Activated CD8-positive, alpha-beta T cell treated with anti-CD3 and anti-CD28 coated beads for 36 hours (primary cell): ENCODE measurements at regions not wholly inside any gene's neighbourhood (a gene's known extent, or its start where the extent isn't known, plus 50 kb on each side); places are given as distances from the start of the nearest gene placed in this dataset.
A peak's percentile ranks its signal among the peaks of the same experiment; 100 is the strongest.

ENCODE experiments used
- ATAC-seq: fragments of 200-7000 bp; cut with Tn5 transposase; one replicate; pipeline ENCODE4 v1.10.0; 2021; ENCODE audit warnings: mild to moderate bottlenecking, moderate library complexity
- CTCF ChIA-PET: fragments of 350-600 bp; sonication (Branson Sonifier 250); formaldehyde crosslinking; loops from one replicate; lab custom pipeline; 2021; ENCODE audit warnings: antibody characterized with exemption; lab: Charles Lee
- POLR2A ChIA-PET: fragments of 350-600 bp; sonication (Branson Sonifier 250); formaldehyde crosslinking; loops from one replicate; lab custom pipeline; 2021; ENCODE audit warnings: antibody characterized with exemption; lab: Charles Lee
- DNase-seq: peaks from one replicate; pipeline ENCODE4 v3.0.0-alpha.2; 2020
- H3K27ac Mint-ChIP-seq: one replicate; pipeline ENCODE4 v1.8.0; 2021; ENCODE audit warnings: mild to moderate bottlenecking, mixed read lengths
- H3K27me3 Mint-ChIP-seq: one replicate; pipeline ENCODE4 v1.8.0; 2021; ENCODE audit warnings: mixed read lengths
- H3K36me3 Mint-ChIP-seq: one replicate; pipeline ENCODE4 v1.8.0; 2021; ENCODE audit warnings: low read depth, mixed read lengths
- H3K4me1 Mint-ChIP-seq: one replicate; pipeline ENCODE4 v1.8.0; 2021; ENCODE audit warnings: low read depth, mixed read lengths
- H3K4me3 Mint-ChIP-seq: one replicate; pipeline ENCODE4 v1.8.0; 2021; ENCODE audit warnings: mild to moderate bottlenecking, moderate library complexity, mixed read lengths
- H3K9me3 Mint-ChIP-seq: one replicate; pipeline ENCODE4 v1.8.0; 2021; ENCODE audit warnings: mixed read lengths
- intact Hi-C: fragments of 100-400 bp; cut with micrococcal nuclease; formaldehyde crosslinking; loops from one replicate; pipeline ENCODE4 v1.10.0; 2022
- TF ChIP-seq, protein P1 (sequence below): fragments of 200-600 bp; IDR thresholded peaks from one replicate; pipeline ENCODE4 v1.8.0; 2022; ENCODE audit warnings: antibody characterized with exemption, mild to moderate bottlenecking

DNA sequence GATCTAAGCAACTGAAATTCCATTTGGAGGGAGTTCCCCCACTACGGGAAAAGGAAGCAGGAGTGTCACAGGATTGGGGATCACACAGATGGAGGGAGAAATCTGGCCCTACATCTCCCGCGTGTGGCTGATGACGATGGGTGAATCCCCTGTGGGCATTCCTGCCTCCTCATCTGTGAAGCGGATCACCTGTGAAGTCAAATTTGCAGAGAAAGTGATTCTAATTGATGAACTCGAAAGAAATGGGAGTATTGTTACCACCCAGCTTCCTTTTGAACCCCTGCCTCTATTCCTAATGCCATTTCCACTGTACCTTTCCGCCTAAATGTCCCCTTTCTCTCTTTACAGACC lies 92.0 kb downstream of the CMPK2 start:
- DNase-seq (no peak), ATAC-seq (no peak)
- Mint-ChIP-seq H3K4me3 (no peak overlapping the region), H3K27me3 (peaks cover 23% of the 10 kb centered on the region), H3K9me3 (no peaks in the 10 kb centered on the region), H3K36me3 (no peaks in the 10 kb centered on the region), H3K27ac (no peak overlapping the region), H3K4me1 (peaks cover 3% of the 10 kb centered on the region)
- POLR2A ChIA-PET, result no interaction called here
- CTCF ChIA-PET, result interaction anchor here (0.9 to 1.9 kb wide), 3 partner anchors 15 to 108 kb away, joined by 3 to 12 read pairs (median 3); no protein-coding TSS in a partner anchor
- TF ChIP-seq, protein P1, sequence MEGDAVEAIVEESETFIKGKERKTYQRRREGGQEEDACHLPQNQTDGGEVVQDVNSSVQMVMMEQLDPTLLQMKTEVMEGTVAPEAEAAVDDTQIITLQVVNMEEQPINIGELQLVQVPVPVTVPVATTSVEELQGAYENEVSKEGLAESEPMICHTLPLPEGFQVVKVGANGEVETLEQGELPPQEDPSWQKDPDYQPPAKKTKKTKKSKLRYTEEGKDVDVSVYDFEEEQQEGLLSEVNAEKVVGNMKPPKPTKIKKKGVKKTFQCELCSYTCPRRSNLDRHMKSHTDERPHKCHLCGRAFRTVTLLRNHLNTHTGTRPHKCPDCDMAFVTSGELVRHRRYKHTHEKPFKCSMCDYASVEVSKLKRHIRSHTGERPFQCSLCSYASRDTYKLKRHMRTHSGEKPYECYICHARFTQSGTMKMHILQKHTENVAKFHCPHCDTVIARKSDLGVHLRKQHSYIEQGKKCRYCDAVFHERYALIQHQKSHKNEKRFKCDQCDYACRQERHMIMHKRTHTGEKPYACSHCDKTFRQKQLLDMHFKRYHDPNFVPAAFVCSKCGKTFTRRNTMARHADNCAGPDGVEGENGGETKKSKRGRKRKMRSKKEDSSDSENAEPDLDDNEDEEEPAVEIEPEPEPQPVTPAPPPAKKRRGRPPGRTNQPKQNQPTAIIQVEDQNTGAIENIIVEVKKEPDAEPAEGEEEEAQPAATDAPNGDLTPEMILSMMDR, result no peak
- intact Hi-C loops, result no loop called here

DNA sequence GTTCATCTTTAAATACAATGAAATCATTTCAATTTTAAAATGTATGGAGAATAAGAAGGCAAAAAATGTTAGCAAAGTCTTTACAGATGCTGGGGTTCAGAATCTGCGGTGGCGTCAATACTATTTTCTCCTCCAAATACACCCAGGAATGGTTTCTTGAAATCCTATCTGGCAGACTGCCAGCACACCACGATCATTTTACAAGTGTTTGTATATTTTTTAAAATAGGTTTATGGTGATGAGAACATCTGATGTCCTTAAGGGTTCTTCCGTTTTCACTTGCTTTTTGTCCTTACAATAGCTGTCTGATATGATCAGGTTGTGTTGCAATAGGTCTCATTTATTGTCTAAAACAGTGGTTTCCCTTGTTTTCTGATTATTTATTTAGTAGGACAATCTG lies 89.6 kb downstream of the CMPK2 start:
- no peak overlapping the region for H3K27ac Mint-ChIP-seq
- DNase-seq (no peak), ATAC-seq (no peak)
- TF ChIP-seq, protein P1, result no peak
- H3K36me3 Mint-ChIP-seq, result no peaks in the 10 kb centered on the region
- peaks cover 23% of the 10 kb centered on the region for H3K27me3 Mint-ChIP-seq
- H3K4me3 Mint-ChIP-seq, result no peak overlapping the region
- POLR2A ChIA-PET, result no interaction called here
- CTCF ChIA-PET, result no interaction called here
- H3K9me3 Mint-ChIP-seq, result no peaks in the 10 kb centered on the region
- intact Hi-C loops, result no loop called here
- H3K4me1 Mint-ChIP-seq, result peaks cover 5% of the 10 kb centered on the region

- ATAC-seq (no peak), DNase-seq (no peak)
- H3K4me3 Mint-ChIP-seq, result no peak overlapping the region
- H3K27me3 Mint-ChIP-seq, result peaks cover 16% of the 10 kb centered on the region
- H3K27ac Mint-ChIP-seq, result no peak overlapping the region
- ChIA-PET CTCF (no interaction called here), POLR2A (interaction anchor here (1.5 kb wide), 1 partner anchor 43 kb away, joined by 3 read pairs; no protein-coding TSS in a partner anchor)
- no peaks in the 10 kb centered on the region for H3K9me3 Mint-ChIP-seq
- H3K36me3 Mint-ChIP-seq, result no peaks in the 10 kb centered on the region
- TF ChIP-seq, protein P1, result no peak
- intact Hi-C loops, result no loop called here
- peaks cover 9% of the 10 kb centered on the region for H3K4me1 Mint-ChIP-seq
These were observed 88.1 kb downstream of the CMPK2 start for GRCh38 chr2:6777626-6778025.

GRCh38 chr2:6780765-6781274 lies 84.9 kb downstream of the CMPK2 start:
- no peak overlapping the region for H3K4me3 Mint-ChIP-seq
- DNase-seq (peak; percentile 42), ATAC-seq (peak; percentile 69)
- H3K36me3 Mint-ChIP-seq, result no peaks in the 10 kb centered on the region
- H3K9me3 Mint-ChIP-seq, result no peaks in the 10 kb centered on the region
- peaks cover 6% of the 10 kb centered on the region for H3K4me1 Mint-ChIP-seq
- intact Hi-C loops, result no loop called here
- POLR2A ChIA-PET, result interaction anchor here (1.3 kb wide), 1 partner anchor 65 kb away, joined by 3 read pairs; no protein-coding TSS in a partner anchor
- CTCF ChIA-PET, result no interaction called here
- TF ChIP-seq, protein P1, result no peak
- H3K27ac Mint-ChIP-seq, result no peak overlapping the region
- no peaks in the 10 kb centered on the region for H3K27me3 Mint-ChIP-seq

DNA sequence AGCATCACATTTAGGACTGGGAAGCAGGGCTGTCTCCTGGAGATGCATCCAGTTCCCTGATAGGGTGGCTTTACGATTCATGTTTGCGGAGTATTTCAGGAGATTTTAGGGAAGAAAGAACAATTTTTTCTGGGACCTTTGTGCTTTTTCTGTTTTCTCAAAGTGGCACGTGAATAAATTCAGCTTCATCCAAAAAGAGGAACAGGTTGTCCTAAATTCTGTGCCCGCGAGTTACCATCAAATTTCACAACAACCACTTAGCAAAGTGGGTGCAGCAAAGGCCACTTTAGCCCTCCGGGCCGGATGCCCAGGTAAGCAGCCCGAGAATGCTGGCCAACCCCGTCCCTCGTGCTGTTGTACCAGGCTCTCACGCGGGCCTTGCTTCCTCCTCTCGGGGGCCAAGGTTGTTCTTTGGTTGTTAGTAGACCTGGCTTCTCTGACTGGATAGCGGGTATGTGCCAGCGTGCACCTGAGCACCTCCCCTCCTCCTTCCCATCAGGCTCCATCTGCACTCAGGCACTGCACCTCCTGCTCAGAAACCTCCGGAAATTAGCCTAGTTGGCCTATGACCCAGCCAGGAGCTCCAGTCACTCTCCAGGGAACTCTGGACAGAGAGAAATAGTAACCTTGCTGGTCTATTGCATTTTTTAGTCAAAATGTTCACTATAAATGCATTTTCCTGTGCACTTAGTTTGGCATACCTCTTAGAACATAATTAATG lies 83.0 kb downstream of the CMPK2 start:
- ChIA-PET CTCF (no interaction called here), POLR2A (no interaction called here)
- intact Hi-C loops, result no loop called here
- ATAC-seq (no peak), DNase-seq (no peak)
- no peaks in the 10 kb centered on the region for H3K9me3 Mint-ChIP-seq
- no peak overlapping the region for H3K4me3 Mint-ChIP-seq
- no peak overlapping the region for H3K27ac Mint-ChIP-seq
- peaks cover 6% of the 10 kb centered on the region for H3K4me1 Mint-ChIP-seq
- H3K27me3 Mint-ChIP-seq, result no peaks in the 10 kb centered on the region
- TF ChIP-seq, protein P1, result no peak
- no peaks in the 10 kb centered on the region for H3K36me3 Mint-ChIP-seq
